ENCODE measurements at regions not wholly inside any gene's neighbourhood (a gene's known extent, or its start where the extent isn't known, plus 50 kb on each side); places are given as distances from the start of the nearest gene placed in this dataset.

- no peak for TF ChIP-seq CTCF (IDR thresholded peaks at IDR 0.05; ENCODE audit: low read depth, low read length, missing input control)
- TF ChIP-seq EGR1 (IDR thresholded peaks at IDR 0.05; ENCODE audit: low read depth in 2 of 2), result no peak
Observed at GRCh38 chr11:106517426-106517825, 440.0 kb downstream of the AASDHPPT start.
